Left lobe of liver (tissue), 2 donors: ENCODE measurements at regions not wholly inside any gene's neighbourhood (a gene's known extent, or its start where the extent isn't known, plus 50 kb on each side); places are given as distances from the start of the nearest gene placed in this dataset.
"Not testable (repeated sequence)": the region's sequence is repeated elsewhere in the genome, so short reads cannot be mapped to it uniquely, and the experiment has no call there.

Experiments
- ATAC-seq: fragments of 200-7000 bp; cut with Tn5 transposase; one replicate; pipeline ENCODE4 v1.9.1; 2020; ENCODE audit warnings: mild to moderate bottlenecking, moderate library complexity
- DNase-seq: peaks from one replicate; pipeline ENCODE4 v3.0.0-alpha.2; 2020; ENCODE audit warnings: low spot score
- donor health status: DM: no; HTN: no; CAD: no; lungs with moderate emphysema.
- donor health status: DM: no; HTN: yes; CAD: no.

DNA sequence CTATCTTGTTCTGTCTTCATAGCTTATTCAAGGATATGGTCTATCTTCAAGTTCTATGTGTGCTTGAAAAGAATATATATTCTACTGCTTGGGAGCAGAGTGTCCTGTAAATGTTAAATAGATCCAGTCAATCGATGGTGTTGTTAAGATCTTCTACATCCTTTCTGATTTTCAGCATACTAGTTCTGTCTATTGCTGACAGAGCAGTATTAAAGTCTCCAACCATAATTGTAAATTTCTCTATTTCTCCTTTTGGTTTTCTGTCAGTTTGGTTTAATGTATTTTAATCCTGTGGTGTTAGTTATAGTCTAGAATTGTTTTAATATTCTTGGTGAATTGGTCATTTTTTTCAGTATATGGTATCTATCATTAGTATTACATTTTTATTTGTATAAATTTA, 124.0 kb upstream of the COX7C start:
- DNase-seq (no peak), ATAC-seq (no peak)

DNA sequence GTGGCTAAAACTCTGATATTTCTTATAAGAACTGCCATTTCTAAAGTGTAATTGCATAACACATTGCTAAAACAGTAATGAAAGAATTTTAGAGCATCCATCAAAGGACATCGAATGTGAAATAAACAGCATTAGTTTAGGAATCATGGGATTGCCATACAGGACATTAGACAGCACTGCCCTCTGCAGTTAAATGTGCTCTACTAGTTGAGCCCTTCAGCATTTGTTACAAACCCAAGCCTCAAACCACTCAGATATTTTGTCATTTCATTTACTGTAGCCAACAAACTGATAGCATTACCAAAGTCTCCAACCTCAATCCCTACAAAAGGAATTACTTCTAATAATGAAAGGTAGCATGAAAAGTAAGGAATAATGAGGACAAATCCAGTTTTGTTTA, 116.8 kb upstream of the COX7C start:
- DNase-seq, result no peak
- ATAC-seq, result no peak

DNA sequence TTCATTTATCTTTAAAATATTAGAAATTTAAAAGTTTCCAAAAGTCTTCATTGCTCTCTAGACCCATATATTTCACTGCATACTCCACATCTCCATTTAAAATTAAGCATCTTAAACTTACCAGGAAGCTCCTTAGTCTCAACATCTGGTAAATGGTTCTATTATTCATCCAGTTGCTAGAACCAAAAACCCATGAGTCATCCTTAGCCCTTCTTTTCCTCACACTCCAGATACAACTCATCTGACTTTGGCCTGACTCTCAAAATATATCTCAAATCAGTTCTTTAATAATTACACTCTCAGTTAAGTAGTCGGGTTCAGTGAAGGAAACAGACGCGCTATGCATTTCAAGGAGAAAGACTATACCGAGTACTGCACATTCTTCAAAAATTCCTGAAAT, 110.2 kb upstream of the COX7C start:
- ATAC-seq, result no peak
- DNase-seq, result no peak

DNA sequence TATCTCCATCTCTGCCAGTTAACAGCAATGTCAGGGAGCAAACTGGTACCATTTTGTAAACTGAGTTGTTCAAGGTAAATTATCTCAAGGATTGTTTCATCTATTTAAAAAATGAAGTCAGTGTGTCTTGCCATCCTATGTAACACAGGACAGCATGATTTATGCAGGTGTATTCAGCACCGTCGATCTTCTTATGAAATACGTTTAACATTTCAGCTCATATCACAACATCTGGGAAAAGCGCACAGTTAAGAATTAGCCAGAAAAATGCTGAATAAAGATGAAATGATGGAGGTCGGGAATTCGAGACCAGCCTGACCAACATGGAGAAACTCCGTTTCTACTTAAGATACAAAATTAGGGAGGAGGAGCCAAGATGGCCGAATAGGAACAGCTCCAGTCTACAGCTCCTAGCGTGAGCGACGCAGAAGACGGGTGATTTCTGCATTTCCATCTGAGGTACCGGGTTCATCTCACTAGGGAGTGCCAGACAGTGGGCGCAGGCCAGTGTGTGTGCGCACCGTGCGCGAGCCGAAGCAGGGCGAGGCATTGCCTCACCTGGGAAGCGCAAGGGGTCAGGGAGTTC, 107.3 kb upstream of the COX7C start:
- ATAC-seq, DNase-seq: not testable (repeated sequence)

DNA sequence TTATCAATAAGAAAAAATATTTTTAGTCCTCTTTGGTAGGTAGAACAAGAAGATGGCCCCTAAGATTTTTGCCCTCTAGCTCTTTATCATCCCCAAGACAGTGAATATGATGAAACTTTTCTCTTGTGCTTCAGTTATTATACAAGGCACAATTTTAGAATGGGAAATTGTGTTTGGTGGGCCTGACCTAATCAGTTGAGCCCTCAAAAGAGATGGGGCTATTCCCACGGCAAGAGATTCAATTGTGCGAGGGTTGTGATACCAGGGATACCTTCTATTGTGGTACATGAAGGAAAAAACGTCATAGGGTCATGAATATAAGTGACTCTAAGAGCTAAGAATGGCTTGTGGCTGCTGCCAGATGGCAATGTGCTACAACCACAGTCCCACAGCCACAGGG, 94.0 kb upstream of the COX7C start:
- no peak for DNase-seq
- ATAC-seq, result no peak

DNA sequence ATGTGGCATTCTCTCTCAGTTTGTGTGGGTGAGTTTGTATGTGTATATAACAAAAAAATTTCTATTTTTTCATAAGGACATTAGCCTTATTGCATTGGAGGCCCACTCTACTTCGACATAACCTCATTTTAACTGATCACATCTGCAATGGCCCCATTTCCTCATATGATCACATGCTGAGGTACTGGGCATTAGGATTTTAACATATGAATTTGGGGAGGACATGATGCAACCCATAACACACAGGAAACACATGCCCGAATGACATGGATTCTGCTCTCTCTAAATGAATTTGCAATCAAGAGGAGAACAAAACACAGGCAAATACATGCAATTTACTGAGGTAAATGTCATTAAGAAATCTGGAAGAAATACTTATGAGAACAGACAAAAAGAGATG, 92.1 kb upstream of the COX7C start:
- DNase-seq (no peak), ATAC-seq (no peak)

DNA sequence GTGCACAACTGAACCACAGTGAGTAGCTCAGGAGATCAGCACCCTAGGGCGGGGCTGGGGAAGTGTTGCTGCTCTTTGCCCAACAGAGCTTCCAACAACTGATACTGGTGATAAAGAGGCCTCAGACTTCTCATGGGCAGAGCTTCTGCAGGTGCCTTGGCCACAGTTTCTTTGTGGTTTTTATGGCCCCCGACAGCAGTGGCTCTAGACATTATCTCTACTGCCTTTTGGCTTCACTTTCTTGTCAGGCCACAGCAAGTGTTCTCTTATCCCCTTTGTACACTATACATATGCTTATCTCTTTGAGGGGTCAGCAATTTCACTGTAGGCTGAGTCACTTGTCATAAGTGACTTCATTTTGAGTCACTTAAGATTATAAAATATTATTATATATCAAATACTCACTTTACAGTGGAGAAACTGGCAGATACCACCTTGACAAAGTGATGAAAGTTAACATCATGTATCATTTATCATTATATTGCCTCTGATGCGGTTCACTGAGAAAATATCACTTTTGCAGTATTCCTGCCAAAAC, 90.9 kb upstream of the COX7C start:
- no peak for DNase-seq
- ATAC-seq, result no peak

DNA sequence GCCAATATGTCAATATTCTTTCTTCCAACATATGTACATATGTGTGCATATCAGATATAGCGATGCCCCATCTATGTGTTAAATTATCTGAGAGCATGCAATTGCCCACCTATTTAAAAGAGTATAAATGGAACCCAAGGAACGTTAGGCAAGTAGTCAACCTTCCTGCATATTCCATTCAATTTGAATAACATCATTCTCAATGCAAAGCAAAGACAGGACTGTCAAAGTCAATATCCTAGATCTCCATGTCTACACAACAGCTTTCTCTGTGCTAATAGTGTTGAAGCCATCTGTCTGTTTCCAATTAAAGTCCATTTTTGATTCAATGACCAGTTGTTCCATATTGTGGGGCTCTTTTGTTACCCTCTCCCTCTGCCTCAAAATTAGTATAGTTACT, 85.3 kb upstream of the COX7C start:
- no peak for ATAC-seq
- no peak for DNase-seq

DNA sequence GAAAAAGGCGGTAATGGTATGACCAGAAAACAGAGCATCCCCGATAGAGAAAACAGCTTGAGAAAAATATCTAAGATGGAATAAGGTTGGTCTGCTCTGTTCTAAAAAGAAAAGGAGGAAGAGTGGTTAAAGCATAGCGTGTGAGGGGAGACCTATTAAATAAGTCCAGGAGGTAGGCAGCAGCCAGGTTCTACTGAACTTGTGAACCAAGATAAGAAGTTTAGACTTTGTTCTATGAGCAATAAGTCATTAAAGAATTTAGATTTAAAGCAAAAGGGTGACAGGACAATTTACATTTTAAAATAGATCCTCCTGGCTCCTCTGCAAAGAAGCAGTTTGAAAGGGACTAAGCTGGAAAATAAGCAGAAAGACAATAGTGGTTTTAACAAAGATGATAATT, 81.3 kb upstream of the COX7C start:
- ATAC-seq, result no peak

DNA sequence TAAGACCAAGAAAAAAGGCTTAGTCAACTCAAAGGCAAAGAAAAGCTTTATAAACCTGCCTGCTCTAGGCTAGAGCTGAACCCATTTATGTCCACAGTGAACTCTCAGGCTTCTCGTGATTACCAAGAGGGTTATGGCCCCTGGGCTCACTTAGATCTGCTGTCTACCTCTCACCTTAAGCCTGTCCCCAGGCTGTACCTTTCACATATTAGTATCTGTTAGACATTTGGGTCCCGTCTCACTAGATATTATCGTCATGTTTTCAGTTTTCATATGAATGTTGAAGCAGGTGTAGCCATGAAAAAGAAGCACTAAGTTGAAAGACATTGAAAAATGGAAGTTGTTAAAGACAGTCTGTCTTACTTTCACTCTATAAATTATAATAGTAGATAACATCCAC, 75.2 kb upstream of the COX7C start:
- no peak for DNase-seq
- no peak for ATAC-seq

More for the DNA sequence above, 81.3 kb upstream of the COX7C start:
- no peak for DNase-seq

DNA sequence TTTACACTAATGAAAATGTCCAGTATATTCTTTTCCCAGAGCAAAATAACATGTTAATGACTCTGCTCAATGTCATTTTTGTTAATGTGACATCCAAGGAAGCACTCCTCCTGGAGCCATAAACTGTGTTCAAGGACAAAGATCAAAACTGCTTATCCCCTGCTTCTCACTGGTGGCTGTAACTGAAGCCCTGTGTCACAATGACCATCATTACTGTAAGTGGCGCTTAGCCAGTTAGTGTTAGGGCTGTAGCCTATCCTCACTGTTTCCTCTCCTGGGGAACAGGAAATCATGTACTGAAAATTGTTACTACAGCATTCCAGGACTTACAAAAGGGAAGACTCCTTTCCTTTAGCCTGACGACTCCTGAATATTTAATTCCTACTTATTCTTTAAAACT, 71.7 kb upstream of the COX7C start:
- ATAC-seq, result no peak
- DNase-seq, result no peak

DNA sequence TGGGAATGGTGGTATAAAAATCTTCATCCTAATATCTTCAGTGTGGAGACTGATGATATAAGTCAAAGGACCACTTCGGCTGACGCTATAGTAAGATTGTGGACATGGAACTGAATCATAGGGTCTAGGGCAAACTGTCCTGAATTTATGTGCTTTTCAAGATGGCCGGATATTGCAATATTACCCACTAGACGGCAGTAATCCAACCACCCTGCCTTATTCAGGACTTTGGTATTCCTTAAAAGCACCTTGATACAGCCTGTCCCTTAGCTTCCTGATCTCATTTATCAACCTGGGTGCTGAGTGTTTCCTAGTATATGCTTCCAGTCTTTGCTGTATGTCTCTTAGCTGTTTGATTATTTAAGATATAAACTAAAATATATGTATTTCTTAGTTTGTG, 71.2 kb upstream of the COX7C start:
- no peak for ATAC-seq
- DNase-seq, result no peak

DNA sequence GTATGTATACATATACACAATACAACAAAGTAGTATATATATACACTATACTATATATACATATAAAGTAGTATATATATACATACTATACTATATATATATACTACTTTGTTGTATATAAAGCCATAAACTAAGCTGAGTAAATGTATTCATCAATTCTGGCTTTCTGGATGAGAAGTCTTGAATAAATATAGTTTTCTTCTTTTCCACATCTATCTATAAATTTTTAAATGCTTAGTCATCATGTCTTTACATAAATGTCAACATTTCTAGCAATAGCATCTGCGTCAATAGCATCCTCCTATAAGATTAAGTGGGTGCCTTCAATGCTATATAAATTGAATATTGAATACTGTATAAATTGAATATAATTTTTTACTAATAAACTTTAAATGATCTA, 63.1 kb upstream of the COX7C start:
- DNase-seq, result no peak
- no peak for ATAC-seq

DNA sequence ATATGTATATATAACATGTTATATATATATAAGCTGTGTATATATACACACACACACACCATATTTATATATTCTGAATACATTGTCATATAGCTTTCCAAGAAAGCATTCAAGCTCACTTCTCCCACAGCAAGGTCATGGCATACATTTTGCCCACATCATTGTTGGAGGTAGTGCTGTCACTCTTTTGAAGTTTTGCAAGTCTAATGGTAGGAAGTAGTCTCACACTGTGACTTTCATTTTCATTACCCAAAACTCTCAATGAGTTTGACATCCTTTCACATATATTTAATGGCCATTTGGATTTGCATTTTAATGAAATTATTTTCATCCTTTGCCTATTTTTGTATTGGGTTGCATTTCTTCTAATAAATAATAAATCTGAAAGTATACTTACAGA, 59.8 kb upstream of the COX7C start:
- ATAC-seq (no peak), DNase-seq (no peak)

DNA sequence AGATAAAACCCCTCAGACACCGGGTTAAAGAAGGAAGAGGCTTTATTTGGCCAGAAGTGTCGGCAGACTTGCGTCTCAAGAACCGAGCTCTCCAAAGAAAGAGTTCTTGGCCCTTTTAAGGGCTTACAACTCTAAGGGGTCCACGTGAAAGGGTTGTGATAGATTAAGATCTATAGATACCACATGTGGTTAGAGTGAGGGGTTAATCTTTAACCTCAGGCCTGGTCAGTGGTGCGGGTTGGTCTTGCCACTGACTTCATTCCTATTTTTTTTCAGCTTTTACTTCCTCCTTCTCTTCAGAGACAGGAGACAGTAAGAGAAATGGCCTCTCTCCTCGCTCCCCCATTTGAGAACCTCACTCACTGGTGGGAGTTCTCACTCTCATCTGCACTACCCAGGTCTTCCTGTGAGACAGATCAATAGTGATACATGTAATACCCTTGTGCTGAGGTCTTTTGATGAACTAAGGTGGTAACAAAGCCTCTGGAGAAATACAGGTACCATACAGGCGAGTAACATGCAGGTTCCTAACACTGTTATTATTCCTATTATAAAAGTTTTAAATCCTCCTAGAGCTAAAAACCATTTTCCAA, 52.4 kb upstream of the COX7C start:
- ATAC-seq (no peak), DNase-seq (no peak)

DNA sequence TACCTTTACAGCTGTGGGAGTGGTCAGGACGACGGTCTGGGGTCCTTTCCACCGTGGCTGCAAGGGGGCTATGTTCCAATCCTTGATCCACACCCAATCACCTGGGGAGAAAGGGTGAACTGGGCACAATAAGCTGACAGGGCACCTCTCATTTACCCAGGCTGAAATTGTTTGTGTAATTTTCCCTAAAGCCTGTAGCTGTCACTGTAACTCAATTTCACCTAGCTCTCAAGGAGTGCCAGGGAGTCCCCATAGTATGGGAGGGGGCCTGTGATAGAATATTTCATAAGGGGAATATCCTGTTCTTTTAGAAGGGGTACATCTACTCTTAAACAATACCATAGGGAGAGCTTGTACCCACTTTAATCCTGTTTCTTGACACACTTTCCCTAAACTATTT, 51.7 kb upstream of the COX7C start:
- not testable (repeated sequence) for DNase-seq, ATAC-seq
